Coronary artery (tissue), 2 donors: ENCODE measurements at regions not wholly inside any gene's neighbourhood (a gene's known extent, or its start where the extent isn't known, plus 50 kb on each side); places are given as distances from the start of the nearest gene placed in this dataset.

ENCODE experiments used
- DNase-seq: peaks from one replicate; pipeline ENCODE4 v3.0.0-alpha.2; 2017; ENCODE audit warnings: low spot score
- H3K27ac ChIP-seq, 2 donors: fragments of 200-600 bp; sonication (generic); one replicate each; pipeline ENCODE4 v1.5.1; 2016 to 2019
- H3K4me3 ChIP-seq: fragments of 200-600 bp; sonication (generic); 2 replicates; pipeline ENCODE4 v1.5.1; 2016; ENCODE audit warnings: mild to moderate bottlenecking, moderate library complexity
- TF ChIP-seq, protein P1 (sequence below): fragments of 200-600 bp; sonication (generic); IDR thresholded peaks from one replicate; pipeline ENCODE4 v1.5.1; 2019; ENCODE audit warnings: antibody characterized with exemption

DNA sequence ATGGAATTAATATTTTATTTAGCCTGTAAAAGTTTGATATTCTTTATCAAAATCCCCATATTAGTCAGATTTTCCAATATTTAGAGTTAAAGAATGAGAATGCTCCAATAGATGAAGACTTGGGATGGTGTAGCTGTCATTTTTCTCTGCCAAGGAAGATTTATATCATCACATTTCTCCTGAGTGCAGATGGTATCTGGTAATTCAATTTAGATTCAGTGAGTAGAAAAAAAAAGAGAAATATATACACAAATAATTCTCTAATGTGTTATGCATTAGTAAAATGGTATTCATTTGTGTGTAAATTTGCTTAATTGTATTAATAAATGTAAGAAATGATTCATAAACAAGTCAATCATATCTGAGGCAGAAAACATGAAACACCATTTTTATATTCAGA lies 1508.7 kb upstream of the PCDH20 start:
- no peak for DNase-seq

DNA sequence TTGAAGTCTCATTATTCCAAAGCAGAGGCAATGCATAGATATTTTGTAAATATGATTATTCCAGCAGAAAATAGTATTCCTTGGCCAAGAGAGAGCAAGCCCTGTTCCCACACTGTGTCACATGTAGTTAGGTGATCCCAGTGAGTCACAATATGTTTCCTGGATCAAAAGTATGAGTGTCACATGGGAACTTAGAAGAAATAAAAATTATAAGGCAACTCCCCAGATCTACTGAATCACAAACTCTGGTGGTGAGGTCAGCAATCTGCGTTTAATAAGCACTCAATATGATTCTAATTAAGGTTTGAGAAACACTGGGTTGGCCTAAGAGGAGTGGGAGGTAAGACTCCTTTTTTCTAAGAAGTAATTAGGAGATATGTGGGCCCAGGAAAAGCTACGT lies 1504.5 kb upstream of the PCDH20 start:
- TF ChIP-seq, protein P1, sequence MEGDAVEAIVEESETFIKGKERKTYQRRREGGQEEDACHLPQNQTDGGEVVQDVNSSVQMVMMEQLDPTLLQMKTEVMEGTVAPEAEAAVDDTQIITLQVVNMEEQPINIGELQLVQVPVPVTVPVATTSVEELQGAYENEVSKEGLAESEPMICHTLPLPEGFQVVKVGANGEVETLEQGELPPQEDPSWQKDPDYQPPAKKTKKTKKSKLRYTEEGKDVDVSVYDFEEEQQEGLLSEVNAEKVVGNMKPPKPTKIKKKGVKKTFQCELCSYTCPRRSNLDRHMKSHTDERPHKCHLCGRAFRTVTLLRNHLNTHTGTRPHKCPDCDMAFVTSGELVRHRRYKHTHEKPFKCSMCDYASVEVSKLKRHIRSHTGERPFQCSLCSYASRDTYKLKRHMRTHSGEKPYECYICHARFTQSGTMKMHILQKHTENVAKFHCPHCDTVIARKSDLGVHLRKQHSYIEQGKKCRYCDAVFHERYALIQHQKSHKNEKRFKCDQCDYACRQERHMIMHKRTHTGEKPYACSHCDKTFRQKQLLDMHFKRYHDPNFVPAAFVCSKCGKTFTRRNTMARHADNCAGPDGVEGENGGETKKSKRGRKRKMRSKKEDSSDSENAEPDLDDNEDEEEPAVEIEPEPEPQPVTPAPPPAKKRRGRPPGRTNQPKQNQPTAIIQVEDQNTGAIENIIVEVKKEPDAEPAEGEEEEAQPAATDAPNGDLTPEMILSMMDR: no peak
- Histone ChIP-seq H3K27ac (no peak overlapping the region), H3K4me3 (no peak overlapping the region)
- DNase-seq: no peak

More for the DNA sequence above, 1508.7 kb upstream of the PCDH20 start:
- TF ChIP-seq, protein P1: no peak
- Histone ChIP-seq H3K27ac (no peak overlapping the region), H3K4me3 (no peak overlapping the region)

DNA sequence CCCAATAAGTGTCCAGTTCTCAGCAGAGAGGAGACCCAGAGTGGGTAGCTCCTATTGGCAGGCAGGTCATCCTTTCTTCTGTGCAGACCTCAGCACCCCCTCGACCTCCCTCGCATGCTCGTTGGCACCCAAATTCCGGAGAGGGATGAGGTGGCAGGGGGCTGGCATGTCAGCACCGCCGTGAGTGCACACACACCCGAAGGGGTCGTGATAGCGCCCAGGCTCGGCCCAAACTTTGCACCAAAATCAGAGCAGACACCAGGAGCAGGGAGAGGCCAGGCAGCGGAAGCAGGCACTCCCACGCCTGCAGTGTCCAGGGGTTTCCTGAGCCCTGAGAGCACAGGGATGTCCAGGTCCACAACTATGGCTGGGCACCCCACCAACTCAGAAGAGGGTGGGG lies 1503.8 kb upstream of the PCDH20 start:
- DNase-seq: no peak
- no peak overlapping the region for H3K4me3 ChIP-seq
- no peak overlapping the region for H3K27ac ChIP-seq
- TF ChIP-seq, protein P1: no peak

DNA sequence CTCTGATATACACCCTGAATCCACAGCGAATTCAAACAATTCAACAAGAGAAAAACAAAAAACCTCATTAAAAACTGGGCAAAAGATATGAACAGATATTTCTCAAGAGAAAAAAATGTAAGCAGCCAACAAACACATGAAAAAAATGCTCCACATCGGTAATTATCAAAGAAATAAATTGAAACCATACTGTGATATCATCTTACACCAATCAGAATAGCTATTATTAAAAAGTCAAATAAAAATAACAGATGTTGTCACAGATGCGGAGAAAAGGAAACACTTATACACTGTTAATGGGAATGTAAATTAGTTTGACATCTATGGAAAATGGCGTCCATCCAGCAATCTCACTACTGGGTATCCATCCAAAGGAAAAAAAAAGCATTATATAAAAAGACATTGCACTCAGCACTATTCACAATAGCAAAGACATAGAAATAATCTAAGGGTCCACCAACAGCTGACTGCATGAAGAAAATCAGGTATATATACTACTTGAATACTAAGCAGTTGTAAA lies 1495.0 kb upstream of the PCDH20 start:
- TF ChIP-seq, protein P1: no peak
- no peak for DNase-seq

DNA sequence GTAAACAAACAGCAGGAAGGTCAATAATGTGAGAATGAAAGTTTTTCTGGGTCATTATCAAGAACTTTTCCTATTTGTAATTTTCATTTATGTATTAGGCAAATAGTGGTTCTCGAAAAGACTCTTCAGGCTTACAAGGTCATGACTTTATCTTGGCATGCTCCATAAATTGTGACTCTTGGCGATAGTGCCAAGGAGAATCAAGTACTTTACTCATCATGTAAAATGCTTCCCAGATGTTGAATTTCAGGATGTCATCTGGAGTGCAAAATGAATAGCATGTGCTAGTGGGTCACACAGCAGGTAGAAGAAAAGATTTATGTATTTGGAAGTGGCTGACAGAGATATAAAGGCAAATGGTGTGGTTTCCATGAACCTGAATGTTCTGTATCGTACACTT lies 1492.7 kb upstream of the PCDH20 start:
- no peak overlapping the region for H3K27ac ChIP-seq
- TF ChIP-seq, protein P1: no peak
- DNase-seq: no peak
- no peak overlapping the region for H3K4me3 ChIP-seq

More for the DNA sequence above, 1495.0 kb upstream of the PCDH20 start:
- no peak overlapping the region for H3K4me3 ChIP-seq
- H3K27ac ChIP-seq: no peak overlapping the region

DNA sequence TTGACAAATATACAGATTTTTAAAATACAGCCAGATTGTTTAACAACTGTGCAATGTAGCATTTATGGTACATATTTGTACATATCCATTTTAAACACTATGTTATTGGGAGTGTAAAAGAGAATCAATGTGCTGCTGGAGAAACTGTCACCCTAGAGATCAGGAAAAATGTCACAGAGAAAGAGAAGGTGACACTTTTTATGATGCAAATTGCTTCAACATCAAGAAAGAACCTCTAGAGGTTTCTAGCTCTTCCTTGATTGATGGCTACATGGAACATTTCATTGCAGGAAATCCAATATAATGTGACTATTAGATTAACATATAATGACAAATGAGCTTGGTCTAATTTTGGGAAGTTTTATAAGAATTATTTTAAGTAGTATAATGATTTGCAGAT lies 1491.2 kb upstream of the PCDH20 start:
- TF ChIP-seq, protein P1: no peak
- H3K4me3 ChIP-seq: no peak overlapping the region
- DNase-seq: no peak
- no peak overlapping the region for H3K27ac ChIP-seq

DNA sequence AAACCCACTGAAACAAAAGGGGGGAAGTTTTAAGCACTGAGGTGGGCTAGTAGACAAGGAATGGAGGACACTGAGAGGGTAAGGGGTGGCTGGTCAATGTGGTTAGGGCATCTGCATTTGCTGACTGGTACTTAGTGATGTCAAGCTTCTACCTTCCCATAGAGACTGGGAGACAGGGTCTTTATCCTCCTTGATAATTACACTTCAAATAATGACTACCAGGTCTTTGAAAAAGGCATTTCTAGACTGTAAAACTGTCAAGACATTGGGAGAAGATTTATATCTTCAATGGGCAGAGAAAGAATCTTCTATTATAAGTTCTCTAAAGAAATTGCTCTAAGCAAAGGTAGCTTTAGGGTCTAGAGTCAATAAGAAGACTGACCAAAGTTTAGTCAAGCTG lies 1490.8 kb upstream of the PCDH20 start:
- TF ChIP-seq, protein P1: no peak
- no peak overlapping the region for H3K4me3 ChIP-seq
- no peak for DNase-seq
- H3K27ac ChIP-seq: no peak overlapping the region
